DMS79 (cell line): ENCODE measurements at regions not wholly inside any gene's neighbourhood (a gene's known extent, or its start where the extent isn't known, plus 50 kb on each side); places are given as distances from the start of the nearest gene placed in this dataset.

ENCODE experiments used
- DNase-seq: peaks from one replicate; lab custom pipeline; 2025; lab: John Stamatoyannopoulos, UW

DNA sequence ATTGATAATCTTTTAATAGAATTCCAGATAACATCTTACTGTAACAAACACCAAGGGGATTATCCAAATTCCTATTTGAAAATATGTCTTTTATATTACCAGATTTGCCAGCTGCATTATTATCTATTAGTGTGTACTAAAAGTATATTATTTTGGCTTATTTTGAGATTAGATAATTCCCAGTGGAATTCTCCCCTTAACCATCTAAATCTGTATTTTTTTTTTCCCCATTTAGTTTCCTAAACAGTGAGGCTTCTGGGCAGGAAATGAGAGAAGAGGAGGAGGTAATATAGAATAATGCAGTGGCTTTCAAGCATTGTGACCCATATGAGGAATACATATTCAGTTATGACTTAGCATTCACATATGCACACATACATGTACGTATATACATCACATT is 53.5 kb upstream of the ABL1 start:
- DNase-seq = no peak

DNA sequence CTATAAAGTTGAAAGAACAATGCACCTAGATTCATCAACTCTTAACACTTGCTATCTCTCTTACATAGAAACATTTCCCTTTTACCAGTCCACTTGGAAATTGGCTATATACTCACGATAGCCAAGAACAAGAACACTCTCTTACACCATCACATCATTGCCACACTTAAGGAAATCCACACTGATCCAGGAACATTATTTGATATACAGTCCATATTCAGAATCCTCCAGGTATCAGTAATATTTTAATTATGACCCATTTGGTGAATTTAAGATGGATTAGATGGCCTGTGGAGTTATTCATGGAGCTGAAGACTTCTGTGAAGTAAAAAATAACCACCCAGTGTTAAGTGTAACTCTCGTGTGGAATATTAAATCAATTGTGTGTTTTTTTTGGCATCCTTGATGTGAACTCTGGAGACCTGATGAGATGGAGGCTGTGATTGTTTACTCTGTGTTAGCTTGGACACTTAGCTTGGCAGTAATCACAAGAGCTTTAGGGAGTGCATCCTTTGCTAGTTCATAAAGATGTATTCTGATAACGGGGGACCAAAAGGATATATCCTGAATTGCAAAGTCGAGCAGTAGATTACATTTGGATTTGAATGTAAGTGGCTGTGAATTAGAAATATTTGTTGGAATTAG is 52.0 kb upstream of the ABL1 start:
- DNase-seq = no peak

- no peak for DNase-seq
These were observed 50.0 kb upstream of the ABL1 start for GRCh38 chr9:130785053-130785452.
